Stimulated activated CD4-positive, alpha-beta T cell treated with anti-CD3 and anti-CD28 coated beads, Interleukin-15, amount 100 ng/mL, for 48 hours (primary cell): ENCODE measurements at regions not wholly inside any gene's neighbourhood (a gene's known extent, or its start where the extent isn't known, plus 50 kb on each side); places are given as distances from the start of the nearest gene placed in this dataset.

Experiments used
- DNase-seq, 2 donors: peaks; one replicate each; pipeline ENCODE4 v3.0.0-alpha.2; 2020; ENCODE audit warnings: low read depth in 2 of 2

DNA sequence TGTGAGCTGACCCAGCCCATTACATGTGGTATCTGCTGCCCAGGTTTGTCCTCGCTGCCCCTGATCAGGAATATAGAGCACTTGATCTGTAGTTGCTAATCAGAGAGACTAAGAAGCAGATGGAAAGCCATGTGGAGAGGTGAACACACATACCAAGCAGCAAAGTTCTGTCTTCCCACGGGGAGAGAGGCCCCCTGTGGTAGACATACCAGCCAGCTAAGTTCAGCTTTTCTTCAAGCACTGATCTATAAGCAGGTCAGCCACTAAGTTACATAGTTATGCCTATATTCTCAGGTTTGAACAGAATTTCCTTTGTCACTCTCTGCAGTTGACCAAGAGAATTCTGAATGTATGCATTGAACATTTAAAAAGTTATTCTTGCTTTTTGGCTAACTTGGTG, 76.4 kb downstream of the DDX3Y start:
- no peak for DNase-seq

DNA sequence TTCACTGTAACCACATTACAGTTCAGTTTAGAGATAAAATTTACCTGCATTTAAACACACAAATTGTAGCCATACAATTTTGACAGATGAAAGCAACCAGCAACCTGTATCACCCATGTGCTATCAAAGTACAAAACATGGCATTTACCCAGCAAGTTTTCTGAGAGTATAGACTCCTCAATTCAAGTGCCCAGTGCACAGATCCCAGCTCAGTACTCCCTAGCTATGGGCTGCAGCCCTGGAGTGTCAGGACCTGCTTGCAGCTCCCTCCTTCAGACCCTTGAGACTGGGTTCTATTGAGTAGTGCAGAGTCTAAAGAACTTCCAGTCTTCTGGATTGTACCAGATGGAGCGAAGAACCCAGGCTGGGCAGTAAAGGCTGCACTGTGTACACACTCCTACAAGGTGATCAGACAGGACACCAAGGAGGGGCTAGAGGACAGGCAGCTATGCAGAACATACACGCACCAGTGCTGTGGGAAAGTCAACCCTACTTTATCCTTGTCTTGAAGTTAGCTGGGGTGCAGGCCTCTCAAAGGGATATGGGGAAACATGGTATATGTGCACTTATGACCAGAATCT, 77.7 kb downstream of the DDX3Y start:
- no peak for DNase-seq

DNA sequence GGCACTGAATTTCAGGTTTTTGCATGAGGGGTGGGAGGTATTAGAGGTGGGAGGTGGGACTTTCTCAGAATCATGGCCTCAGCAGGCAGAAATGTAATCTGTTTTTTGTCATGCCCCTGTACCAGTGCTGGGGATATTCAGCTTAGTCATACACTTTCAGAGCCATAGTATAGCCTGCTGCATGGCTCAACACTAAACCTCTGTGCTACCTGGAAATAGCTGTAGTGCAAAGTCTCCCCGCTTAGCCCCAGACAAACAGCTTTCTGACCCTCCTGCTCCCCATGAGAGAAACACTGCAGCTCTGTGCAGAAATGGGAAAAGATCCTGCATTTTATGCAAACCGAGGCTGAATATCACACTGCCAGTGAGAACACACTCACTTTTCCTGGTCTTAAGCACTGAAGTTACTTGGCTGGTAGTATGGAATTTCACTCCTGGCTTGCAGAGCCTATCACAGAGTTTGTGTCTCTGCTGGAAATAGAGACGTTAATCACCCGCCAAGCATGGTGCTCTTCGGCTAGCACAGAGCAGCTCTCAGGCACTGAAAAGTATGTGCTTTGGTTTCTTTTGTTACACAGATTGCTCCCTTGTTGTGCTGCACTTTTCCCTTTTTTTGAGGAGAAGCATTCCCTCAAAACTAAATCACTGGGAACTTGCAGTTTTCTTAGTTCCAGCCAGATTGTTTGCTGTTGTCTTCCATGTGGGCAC, 80.1 kb downstream of the DDX3Y start:
- DNase-seq = no peak

DNA sequence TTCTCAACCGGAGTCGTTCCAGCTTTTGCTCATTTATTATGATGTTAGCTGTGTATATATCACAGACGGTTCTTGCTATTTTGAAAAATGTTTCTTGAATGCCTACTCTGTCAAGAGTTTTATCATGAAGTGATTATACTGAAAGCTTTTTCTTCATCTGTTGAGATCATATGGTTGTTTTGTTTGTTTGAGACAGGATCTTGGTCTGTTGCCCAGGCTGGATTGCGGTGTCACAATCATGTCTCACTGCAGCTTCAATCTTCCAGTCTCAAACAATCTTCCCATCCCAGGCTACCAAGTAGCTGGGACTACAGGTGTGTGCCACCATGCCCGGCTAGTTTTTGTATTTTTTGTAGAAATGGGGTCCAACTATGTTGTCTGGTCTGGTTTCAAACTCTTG, 112.8 kb downstream of the DDX3Y start:
- DNase-seq = no peak

DNA sequence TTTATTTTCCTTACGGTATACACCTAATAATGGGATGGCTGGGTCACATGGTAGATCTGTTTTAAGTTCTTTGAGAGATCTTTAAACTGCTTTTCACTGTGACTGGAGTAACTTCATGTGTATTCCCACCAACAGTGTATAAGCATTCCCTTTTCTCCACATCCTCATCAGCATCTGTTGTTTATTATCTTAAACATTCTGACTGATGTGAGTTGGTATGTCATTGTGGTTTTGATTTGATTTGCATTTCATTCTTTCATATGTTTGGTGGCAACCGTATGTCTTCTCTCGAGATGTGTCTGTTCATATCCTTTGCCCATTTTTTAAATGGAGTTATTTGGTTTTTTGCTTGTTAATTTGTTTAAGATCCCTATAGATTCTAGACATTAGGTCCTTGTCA, 114.8 kb downstream of the DDX3Y start:
- DNase-seq = no peak

DNA sequence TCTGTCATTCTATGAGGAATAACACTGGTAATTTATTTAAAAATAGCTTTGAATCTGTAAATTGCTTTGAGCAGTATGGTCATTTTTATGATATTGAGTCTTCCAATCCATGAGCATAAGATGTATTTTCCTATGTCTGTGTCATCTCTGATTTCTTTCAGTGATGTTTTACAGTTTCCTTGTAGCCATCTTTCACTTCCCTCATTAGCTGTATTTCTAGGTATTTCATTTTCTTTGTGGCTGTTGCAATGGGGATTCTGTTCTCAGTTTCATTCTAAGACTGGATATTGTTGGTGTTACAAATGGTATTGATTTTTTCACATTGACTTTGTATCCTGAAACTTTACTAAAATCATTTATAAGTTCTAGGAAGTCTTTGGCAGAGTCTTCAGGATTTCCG, 116.2 kb downstream of the DDX3Y start:
- no peak for DNase-seq

DNA sequence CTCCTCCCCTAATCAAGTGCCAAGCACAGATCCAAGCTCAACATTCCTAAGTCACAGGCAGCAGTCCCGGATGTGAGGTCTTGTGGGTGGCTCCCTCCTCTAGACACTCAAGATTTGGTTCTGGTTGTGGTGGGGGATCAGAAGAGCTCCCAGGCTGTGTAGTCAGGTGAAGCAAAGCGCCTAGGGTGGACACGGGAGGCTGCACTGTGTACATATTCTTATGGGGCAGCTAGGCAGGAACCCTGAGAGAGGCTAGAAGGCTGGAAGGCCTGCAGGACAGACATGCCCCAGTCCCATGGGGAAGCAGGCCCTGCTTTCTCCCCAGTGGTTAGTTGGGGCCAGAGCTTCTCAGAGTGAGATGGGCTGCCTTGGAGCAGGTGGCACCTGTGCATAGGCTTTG, 118.9 kb downstream of the DDX3Y start:
- no peak for DNase-seq

DNA sequence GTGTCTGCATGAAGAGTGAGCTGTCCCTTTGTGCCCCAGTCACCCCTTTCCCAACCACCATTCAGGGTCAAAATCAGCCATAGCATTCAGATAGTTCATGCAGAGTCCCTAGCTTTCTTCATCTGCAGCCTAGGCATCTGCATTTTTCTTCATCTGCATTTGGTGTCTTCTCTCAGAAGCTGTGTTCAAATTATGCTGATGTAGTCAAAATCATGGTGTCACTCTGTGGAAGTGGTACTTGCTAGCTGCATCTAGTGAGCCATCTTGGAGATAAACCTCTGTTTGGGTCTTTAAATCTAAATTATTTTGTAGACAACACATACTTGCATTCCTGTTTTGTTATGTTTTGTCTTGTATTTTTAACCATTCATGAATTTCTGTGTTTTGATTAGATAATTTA, 119.8 kb downstream of the DDX3Y start:
- DNase-seq = no peak

DNA sequence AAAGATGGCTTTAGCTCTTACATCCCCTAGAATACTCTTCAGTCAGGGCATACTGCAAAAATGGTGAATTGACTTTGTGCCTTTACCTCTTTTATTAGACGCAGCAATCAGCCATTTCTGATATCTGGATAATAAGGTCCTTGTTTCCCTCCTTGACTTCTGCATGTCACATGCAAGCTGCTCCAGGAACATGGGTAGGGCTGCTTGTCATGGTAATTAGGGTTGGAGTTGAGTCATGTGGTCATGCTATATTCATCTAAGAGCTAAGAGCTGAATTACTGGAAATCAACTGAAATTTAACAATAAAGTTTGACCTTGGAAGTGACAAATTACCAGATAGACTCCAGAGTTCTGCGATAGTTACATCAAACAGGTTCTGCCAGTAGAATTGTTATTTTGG, 122.2 kb downstream of the DDX3Y start:
- DNase-seq = no peak

DNA sequence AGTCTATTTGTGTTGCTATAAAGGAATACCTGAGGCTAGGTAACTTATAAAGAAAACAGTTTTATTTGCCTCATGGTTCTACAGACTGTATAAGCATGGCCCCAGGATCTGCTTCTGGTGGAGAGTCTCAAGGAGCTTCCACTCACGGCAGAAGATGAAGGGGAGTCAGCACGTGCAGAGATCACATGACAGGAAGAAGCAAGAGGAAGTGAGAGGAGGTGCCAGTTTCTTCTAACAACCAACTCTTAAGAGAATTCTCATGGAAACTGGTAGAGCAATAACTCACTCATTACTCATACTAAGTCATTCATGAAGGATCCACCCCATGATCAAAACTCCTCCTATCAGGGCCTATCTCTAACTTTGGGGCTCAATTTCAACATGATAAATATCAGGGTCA, 135.6 kb downstream of the DDX3Y start:
- no peak for DNase-seq

DNA sequence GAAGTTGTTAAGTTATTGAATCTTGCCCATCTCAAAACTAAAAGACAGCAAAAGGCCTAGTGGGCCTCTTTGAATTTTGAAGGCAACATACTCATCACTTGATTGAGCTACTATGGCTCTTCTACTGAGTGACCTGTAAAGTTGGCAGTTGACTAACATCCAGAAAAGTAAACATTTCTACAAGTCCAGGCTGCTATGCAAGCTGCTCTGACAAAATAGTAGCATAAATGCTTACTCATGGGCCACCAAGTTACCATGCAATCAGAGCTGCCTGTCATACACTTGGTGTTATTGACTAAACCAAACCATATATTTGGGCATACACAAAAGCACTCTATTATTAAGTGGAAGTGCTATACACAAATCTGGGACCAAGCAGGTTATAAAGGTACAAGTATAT, 148.8 kb downstream of the DDX3Y start:
- DNase-seq = no peak

DNA sequence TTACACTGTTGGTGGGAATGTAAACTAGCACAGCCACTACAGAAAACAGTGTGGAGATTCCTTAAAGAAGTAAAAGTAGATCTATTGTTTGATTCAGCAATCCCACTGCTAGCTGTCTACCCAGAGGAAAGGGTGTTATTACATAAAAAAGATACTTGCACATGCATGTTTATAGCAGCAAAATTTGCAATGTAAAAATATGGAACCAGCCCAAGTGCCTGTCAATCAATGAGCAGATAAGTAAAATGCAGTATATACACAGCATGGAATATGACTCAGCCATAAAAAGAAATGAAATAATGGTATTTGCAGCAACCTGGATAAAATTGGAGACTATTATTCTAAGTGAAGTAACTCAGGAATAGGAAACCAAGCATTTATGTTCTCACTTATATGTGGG, 161.7 kb downstream of the DDX3Y start:
- no peak for DNase-seq

DNA sequence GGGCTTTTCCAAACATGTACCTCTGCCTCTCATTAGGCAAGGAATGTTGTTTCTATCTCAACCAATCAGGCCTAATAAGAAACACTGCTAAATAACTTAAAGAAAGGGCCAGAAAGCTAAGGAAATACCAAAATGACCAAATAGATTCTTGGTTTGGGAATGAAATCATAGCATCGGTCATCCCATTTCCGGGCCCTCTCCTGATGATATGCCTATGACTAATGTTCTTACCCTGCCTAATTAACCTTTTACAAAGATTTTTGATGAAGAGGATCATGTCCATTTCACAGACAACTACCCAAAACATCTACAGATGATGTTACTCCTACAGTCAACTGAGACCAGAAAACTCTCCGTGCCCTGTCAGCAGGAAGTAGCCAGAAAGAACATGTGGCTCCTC, 164.0 kb downstream of the DDX3Y start:
- no peak for DNase-seq

DNA sequence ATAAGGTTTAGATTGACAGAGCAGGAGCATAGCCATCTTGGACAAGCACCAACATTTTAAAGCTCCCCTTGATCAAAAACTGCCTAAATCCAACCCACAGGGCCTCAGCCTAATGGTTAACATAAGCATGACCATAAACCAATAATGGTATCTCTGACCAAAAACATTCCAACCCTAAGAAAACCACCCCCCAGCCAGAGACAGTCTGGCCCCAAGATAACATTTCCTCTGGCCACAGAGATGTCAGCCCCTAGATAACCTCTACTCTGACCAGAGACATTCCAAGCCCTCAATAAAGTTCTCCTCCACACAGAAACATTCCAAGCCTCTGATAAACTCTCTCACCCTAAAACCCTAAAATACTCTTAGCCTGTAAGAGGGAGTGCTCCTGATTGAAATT, 164.4 kb downstream of the DDX3Y start:
- no peak for DNase-seq

DNA sequence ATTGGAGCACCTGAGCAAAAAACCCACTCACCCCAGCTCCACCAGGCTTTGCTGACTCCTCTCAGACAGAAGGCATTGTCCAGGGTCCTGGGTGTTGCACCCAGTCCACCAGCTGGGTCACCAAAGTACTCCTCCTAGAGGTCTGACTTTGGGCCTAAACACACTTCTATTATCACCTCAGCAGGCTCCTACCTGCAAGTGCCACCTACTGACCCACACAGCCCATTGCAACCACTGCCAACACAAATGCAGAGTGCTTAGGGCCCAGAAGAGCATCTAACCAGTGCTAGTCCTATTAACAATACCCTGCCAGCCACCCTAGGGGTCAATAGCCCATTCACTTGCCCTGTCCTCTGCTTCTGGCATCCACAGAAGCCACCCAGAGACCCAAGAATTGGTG, 178.1 kb downstream of the DDX3Y start:
- DNase-seq = no peak

DNA sequence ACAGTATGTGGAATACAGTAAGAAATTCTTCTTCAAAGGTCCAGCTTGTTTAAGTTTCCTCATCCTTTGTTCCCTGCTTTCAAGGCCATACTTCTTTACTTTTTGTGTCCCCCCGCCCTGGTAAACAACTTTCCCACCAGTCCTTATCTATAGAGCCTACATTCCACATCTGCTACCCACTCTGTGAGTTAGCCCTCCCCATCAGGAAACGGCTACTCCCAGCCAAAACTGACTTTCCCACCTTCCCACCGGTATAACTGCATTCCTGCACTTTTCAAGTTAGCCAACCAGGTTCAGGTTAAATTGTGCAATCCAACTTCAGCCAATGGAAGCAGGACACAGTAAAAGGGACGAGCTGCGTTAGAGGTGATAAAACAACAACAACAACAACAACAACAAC, 186.9 kb downstream of the DDX3Y start:
- no peak for DNase-seq

DNA sequence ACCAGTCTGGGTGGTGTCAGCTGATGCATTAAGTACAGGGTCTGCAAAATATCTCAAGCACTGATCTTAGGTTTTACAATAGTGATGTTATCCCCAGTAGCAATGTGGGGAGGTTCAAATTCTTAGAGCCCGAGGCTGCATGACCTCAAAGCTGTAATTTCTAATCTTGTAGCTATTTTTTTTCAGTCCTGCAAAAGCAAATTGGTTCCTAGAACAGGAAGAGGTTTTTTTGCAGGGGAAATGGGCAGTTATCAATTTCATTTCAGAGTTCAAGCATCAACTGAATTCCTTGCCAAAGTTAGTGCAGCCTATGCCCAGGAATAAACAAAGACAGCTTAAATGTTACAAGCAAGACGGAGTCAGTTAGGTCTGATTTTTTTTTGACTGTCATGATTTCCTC, 188.3 kb downstream of the DDX3Y start:
- DNase-seq = no peak

DNA sequence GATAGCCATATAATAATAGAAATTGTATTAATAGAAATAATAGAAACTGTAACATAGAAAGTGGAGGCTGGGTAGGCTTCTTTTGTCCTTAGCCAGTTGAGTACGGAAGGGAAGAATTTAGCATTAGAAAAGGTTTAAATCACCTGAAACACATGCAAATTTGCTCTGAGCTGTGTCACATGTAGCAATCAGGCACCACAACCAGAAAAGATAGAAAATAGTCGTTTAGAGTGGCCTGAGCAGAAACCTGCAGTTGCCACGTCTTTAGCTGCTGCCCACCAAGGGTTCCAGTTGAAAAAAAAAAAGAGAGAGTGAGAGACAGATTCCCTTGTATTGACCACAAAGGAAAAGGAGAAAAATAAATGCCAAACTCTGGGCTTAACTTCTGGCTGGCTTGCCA, 188.8 kb downstream of the DDX3Y start:
- no peak for DNase-seq

DNA sequence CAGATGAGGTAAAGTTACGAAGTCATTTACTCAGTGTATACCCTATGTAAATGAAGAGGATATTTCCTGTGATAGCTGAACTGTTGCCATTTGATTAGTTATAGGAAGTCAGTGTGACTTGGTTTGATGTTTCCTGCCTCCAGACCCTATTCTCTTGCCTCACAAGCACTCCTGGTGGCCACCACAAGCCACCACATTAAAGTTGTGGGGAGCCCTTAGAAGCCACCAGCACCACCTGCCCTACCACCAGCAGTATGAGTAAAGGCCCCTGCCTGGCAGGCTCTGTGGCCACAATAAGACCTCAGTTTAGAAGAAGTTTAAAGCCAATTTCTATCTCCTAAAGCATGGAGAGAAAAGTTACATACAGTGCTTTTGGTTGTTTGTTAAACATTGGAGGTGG, 189.7 kb downstream of the DDX3Y start:
- DNase-seq = peak in 1 of 2 donors; percentile 2

DNA sequence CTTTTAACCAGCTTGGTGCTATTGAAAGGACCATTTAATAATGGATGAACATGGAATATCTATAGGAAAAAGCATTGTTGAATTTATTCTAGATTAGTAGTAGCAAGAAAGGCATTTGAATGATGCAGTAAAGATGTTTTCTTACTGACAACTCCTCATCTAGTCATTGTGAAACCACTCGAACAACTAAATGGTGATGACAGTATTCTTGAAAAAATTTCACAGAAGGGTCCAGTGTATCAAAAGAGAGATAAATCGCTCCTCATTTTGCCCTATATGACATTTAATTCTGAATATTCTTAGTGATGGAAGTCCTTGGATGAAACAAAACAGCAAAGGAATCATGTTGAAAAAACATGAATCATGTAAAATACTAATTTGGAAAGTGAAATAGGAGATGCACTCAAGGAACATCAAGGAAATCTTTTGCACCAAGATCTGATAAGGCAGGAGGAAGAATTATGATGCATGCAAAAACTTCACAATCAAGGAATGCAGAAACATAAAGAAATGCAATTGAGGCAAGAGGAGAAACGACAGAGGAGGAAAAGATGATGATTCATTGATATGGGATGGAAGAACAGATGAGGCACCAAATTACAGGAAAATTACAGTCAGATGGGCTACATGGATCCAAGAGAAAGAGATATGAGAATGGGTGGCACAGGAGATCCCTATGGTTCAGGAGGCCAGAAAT, 190.4 kb downstream of the DDX3Y start:
- no peak for DNase-seq

DNA sequence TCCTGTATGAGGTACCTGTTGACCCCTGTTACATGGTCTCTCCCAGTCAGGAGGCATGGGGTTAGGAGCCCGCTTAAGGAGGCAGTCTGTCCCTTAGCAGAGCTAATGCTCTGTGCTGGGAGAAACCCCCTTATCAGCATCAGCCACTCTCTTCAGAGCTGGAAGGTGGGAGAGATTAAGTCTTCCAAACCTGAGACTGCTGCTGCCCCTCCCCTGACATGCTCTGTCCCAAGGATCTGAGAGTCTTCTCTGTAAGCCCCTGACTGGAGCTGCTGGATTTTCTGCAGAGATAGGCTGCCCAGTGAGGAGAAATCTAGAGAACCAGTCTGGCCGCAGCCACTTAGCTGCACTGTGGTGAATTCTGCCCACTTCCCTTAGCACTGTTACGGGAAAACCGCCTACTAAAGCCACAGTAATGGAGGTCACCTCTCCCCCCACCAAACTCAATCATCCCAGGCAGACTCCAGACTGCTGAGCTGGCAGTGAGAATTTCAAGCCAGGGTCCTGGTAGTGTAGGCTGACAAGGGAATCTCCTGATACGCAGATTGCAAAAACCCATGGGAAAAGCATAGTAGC, 222.3 kb downstream of the DDX3Y start:
- DNase-seq = no peak

DNA sequence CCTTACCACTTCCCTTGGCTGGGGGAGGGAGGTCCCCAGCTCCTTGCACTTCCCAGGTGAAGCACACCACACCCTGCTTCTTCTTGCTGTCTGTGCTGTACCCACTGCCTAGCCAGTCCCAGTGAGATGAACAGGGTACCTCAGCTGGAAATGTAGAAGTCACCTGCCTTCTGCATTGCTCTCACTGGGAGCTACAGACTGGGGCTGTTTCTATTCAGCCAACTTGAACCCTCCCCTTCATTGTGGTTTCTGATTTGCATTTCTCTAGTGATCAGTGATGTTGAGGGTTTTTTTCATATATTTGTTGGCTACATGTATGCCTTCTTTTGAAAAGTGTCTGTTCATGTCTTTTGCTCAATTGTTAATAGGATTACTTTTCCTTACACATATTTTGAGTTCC, 222.8 kb downstream of the DDX3Y start:
- no peak for DNase-seq

DNA sequence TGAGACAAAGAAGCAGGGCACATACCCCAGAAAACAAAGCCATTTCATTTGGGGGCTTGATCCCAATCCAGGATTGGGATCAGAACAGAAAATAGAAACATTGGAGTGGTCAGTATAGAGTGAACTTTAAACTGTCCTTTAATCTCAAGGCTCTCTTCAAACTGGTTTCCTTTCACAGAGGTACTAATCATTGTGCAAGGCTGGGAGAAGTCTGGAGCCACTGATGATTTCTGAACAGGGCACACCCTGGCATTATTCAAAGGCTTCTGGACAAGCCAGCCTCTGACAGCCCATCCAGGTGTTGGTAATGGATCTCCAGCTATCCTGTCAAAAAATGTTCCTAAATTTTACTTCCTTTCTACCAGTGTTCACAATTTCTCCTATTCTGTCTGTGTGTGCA, 244.5 kb downstream of the DDX3Y start:
- DNase-seq = no peak
